Endothelial cell of umbilical vein (primary cell): ENCODE measurements at regions not wholly inside any gene's neighbourhood (a gene's known extent, or its start where the extent isn't known, plus 50 kb on each side); places are given as distances from the start of the nearest gene placed in this dataset.

Experiments
- BruUV-seq: library from RNA; stranded (reverse); fragments of 400-500 nt; replicated peaks from 2 replicates; lab custom pipeline; 2021; lab: Mats Ljungman, UMichigan
- CTCF ChIA-PET: fragments of 300-600, 350-600 bp; sonication (Branson Sonifier 250); formaldehyde crosslinking; loops from one replicate; lab custom pipeline; 2021; ENCODE audit warnings: antibody characterized with exemption, inconsistent platforms; lab: Charles Lee
- POLR2A ChIA-PET: fragments of 300-600, 350-600 bp; sonication (Branson Sonifier 250); formaldehyde crosslinking; loops from one replicate; lab custom pipeline; 2021; ENCODE audit warnings: antibody characterized with exemption, inconsistent platforms; lab: Charles Lee
- DNase-seq: peaks from one replicate; pipeline ENCODE4 v3.0.0-alpha.2; 2011; ENCODE audit warnings: low read depth, low spot score
- FAIRE-seq: peaks from 2 replicates; lab custom pipeline; 2011; peaks lifted over from hg19 to GRCh38; lab: Jason Lieb, UNC
- H2AFZ ChIP-seq: 2 replicates; pipeline ENCODE4 v1.6.0; 2012; ENCODE audit warnings: low read depth, low read length, control low read depth, inconsistent platforms
- H3K27ac ChIP-seq: 2 replicates; pipeline ENCODE4 v1.5.1; 2011; ENCODE audit warnings: low read depth, mild to moderate bottlenecking, control low read depth, low read length, moderate library complexity; ENCODE audit not compliant: insufficient read depth
- H3K27me3 ChIP-seq, 2 experiments: 2 replicates each; pipeline versions ENCODE4 v1.6.0 to v1.6.1; 2011; ENCODE audit warnings: low read length in 2 of 2, mixed read lengths in 1 of 2; ENCODE audit not compliant: control insufficient read depth in 2 of 2, insufficient read depth in 2 of 2
- H3K36me3 ChIP-seq, 2 experiments: 2 replicates in 1 of 2; 3 replicates in 1 of 2; pipeline ENCODE4 v1.5.1; 2011; ENCODE audit warnings: low read length in 2 of 2, mild to moderate bottlenecking in 1 of 2, moderate library complexity in 1 of 2; ENCODE audit not compliant: control insufficient read depth in 2 of 2, insufficient read depth in 2 of 2; ENCODE audit errors: extremely low read depth in 1 of 2
- H3K4me1 ChIP-seq: 3 replicates; pipeline ENCODE4 v1.5.1; 2011; ENCODE audit warnings: mild to moderate bottlenecking, low read length; ENCODE audit not compliant: control insufficient read depth, insufficient read depth; ENCODE audit errors: extremely low read depth
- H3K4me2 ChIP-seq: 2 replicates; pipeline ENCODE4 v1.6.1; 2011; ENCODE audit warnings: low read length, control low read depth, mixed read lengths; ENCODE audit not compliant: insufficient read depth
- H3K4me3 ChIP-seq, 3 experiments: fragments of 200-600 bp in 1 of 3; sonication (generic), shearing (Covaris generic) in 1 of 3; replicated peaks in 1 of 3; 2 replicates each; pipeline ENCODE4 v1.5.1; 2011 to 2016; ENCODE audit warnings: control low read depth in 3 of 3, low read length in 3 of 3, mild to moderate bottlenecking in 2 of 3, inconsistent platforms in 1 of 3, low read depth in 1 of 3, moderate library complexity in 1 of 3; ENCODE audit not compliant: insufficient read depth in 1 of 3
- H3K79me2 ChIP-seq: 2 replicates; pipeline ENCODE4 v1.6.0; 2012; ENCODE audit warnings: low read length, inconsistent platforms; ENCODE audit not compliant: control insufficient read depth, insufficient read depth
- H3K9ac ChIP-seq: replicated peaks from 2 replicates; pipeline ENCODE3; 2011; ENCODE audit warnings: low read length, control low read depth; ENCODE audit not compliant: insufficient read depth; ENCODE audit errors: extremely low read depth
- H3K9me1 ChIP-seq: replicated peaks from 3 replicates; pipeline ENCODE4 v1.6.0; 2011; ENCODE audit warnings: mild to moderate bottlenecking, low read length; ENCODE audit not compliant: control insufficient read depth, insufficient read depth; ENCODE audit errors: extremely low read depth
- H3K9me3 ChIP-seq: replicated peaks from 2 replicates; pipeline ENCODE4 v1.5.1; 2012; ENCODE audit warnings: low read length, inconsistent platforms; ENCODE audit not compliant: control insufficient read depth, insufficient read depth
- H4K20me1 ChIP-seq: replicated peaks from 2 replicates; pipeline ENCODE3; 2011; ENCODE audit warnings: mild to moderate bottlenecking, low read length; ENCODE audit not compliant: control insufficient read depth, insufficient read depth; ENCODE audit errors: extremely low read depth
- EZH2 ChIP-seq: IDR thresholded peaks from 2 replicates; pipeline ENCODE4 v1.6.1; 2012; ENCODE audit warnings: borderline replicate concordance, low read depth, mild to moderate bottlenecking, moderate library complexity, low read length, inconsistent platforms; ENCODE audit not compliant: severe bottlenecking
- FOS ChIP-seq: IDR thresholded peaks from 2 replicates; pipeline ENCODE4 v1.6.1; 2011; ENCODE audit warnings: mild to moderate bottlenecking, low read length, moderate library complexity, borderline replicate concordance; ENCODE audit not compliant: insufficient read depth
- GATA2 ChIP-seq: IDR thresholded peaks from 2 replicates; pipeline ENCODE4 v1.7.0; 2011; ENCODE audit warnings: low read depth, mild to moderate bottlenecking, moderate library complexity, mixed read lengths, low read length; ENCODE audit not compliant: insufficient read length, insufficient read depth
- JUN ChIP-seq: IDR thresholded peaks from 2 replicates; pipeline ENCODE4 v1.6.1; 2011; ENCODE audit warnings: borderline replicate concordance, low read depth; ENCODE audit not compliant: insufficient read length, insufficient read depth
- MAX ChIP-seq: IDR thresholded peaks from 2 replicates; pipeline ENCODE4 v1.6.1; 2011; ENCODE audit not compliant: insufficient read depth, insufficient read length
- MYC ChIP-seq: IDR thresholded peaks from one replicate; pipeline ENCODE4 v1.6.1; 2011; ENCODE audit warnings: mild to moderate bottlenecking, low read depth, low read length
- POLR2A ChIP-seq: IDR thresholded peaks from 2 replicates; pipeline ENCODE4 v1.6.1; 2012; ENCODE audit warnings: low read depth, mild to moderate bottlenecking, control low read depth, low read length
- POLR2AphosphoS5 ChIP-seq: IDR thresholded peaks from 2 replicates; pipeline ENCODE4 v1.6.1; 2012; ENCODE audit warnings: low read depth, mild to moderate bottlenecking, control low read depth, low read length, moderate library complexity; ENCODE audit not compliant: insufficient read depth
- dilution Hi-C: fragments of 300-500 bp; cut with MboI; formaldehyde crosslinking; loops from one replicate; pipeline ENCODE4 v1.15.0; 2019; ENCODE audit warnings: low sequenced_read_pairs; ENCODE audit not compliant: extremely low pct_ligation_motif_present
- intact Hi-C: fragments of 100-400 bp; cut with micrococcal nuclease; formaldehyde crosslinking; loops from one replicate; pipeline ENCODE4 v1.10.0; 2022
- TF ChIP-seq, protein P1 (sequence below), 2 donors: IDR thresholded peaks; 1 replicate in 1 of 2; 2 replicates in 1 of 2; pipeline ENCODE4 v1.5.1; 2011; ENCODE audit warnings: low read length in 2 of 2, mild to moderate bottlenecking in 2 of 2, moderate library complexity in 2 of 2, control low read depth in 1 of 2, inconsistent platforms in 1 of 2, low read depth in 1 of 2; ENCODE audit not compliant: insufficient read depth in 1 of 2; ENCODE audit errors: extremely low read depth in 1 of 2

DNA sequence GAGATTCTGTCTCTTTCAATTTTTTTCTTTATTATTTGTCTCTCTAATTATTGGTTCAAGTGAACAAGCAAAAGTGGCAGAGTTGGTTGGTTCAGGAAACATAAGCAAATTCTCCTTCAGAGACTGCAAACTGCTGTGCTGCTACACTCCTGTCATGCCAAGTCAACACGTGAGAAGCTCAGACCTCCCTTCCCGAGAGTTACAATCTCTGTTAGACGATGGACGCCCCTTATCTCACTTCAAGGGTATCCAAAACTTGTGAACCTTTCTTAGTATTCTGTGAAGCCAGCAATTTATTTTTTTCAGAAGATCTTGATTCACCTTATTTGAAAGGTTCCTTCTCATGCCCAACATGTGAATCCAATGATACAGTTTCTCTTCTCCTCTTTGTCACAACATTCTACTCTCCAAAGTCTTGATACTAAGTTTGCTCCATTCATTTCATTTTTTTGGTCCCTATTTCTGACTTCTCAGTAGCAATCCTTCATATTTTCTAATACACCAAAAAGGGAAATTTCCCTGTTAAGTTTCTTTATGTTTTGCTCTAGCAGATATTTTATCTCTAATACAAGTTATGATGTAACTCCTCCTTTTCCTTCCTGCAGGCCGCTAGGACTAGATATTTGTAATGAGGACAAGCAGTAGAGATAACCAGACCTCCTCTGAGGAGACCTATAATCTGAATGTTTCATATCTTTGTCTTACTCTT is 448.8 kb upstream of the CITED2 start:
- Histone ChIP-seq H3K79me2 (no peaks in the 10 kb centered on the region), H3K27ac (no peak overlapping the region), H3K4me1 (peaks cover 26% of the 10 kb centered on the region), H3K9me3 (no peaks in the 10 kb centered on the region), H3K4me2 (no peak overlapping the region), H3K4me3 (no peak overlapping the region), H3K9me1 (no peaks in the 10 kb centered on the region), H4K20me1 (no peaks in the 10 kb centered on the region), H3K9ac (no peak overlapping the region), H3K27me3 (no peaks in the 10 kb centered on the region), H3K36me3 (no peaks in the 10 kb centered on the region), H2AFZ (no peak overlapping the region)
- ChIA-PET POLR2A (no interaction called here), CTCF (interaction anchor here (1.5 kb wide), 1 partner anchor 11 kb away, joined by 6 read pairs; no protein-coding TSS in a partner anchor)
- intact Hi-C loops (no loop called here), dilution Hi-C loops (no loop called here)
- BruUV-seq, result no TSS peak
- FAIRE-seq (no peak), DNase-seq (peak; percentile 21)
- TF ChIP-seq JUN, result no peak
- no peak for TF ChIP-seq MYC
- TF ChIP-seq MAX, result no peak
- TF ChIP-seq GATA2, result no peak
- TF ChIP-seq, protein P1, sequence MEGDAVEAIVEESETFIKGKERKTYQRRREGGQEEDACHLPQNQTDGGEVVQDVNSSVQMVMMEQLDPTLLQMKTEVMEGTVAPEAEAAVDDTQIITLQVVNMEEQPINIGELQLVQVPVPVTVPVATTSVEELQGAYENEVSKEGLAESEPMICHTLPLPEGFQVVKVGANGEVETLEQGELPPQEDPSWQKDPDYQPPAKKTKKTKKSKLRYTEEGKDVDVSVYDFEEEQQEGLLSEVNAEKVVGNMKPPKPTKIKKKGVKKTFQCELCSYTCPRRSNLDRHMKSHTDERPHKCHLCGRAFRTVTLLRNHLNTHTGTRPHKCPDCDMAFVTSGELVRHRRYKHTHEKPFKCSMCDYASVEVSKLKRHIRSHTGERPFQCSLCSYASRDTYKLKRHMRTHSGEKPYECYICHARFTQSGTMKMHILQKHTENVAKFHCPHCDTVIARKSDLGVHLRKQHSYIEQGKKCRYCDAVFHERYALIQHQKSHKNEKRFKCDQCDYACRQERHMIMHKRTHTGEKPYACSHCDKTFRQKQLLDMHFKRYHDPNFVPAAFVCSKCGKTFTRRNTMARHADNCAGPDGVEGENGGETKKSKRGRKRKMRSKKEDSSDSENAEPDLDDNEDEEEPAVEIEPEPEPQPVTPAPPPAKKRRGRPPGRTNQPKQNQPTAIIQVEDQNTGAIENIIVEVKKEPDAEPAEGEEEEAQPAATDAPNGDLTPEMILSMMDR (IDR thresholded peaks at IDR 0.05; ENCODE audit: extremely low read depth in 1 of 2, insufficient read depth in 1 of 2, low read depth in 1 of 2, low read length in 2 of 2), result no peak
- TF ChIP-seq POLR2AphosphoS5, result no peak
- no peak for TF ChIP-seq FOS
- TF ChIP-seq EZH2, result no peak
- no peak for TF ChIP-seq POLR2A
